Pulmonary artery endothelial cell (primary cell): ENCODE measurements at regions not wholly inside any gene's neighbourhood (a gene's known extent, or its start where the extent isn't known, plus 50 kb on each side); places are given as distances from the start of the nearest gene placed in this dataset.

Experiments
- DNase-seq: peaks from one replicate; pipeline ENCODE4 v3.0.0-alpha.2; 2011; ENCODE audit warnings: low read depth, low spot score

GRCh38 chr10:56646329-56647111 is 285.5 kb upstream of the ZWINT start:
- DNase-seq: no peak

GRCh38 chr10:56633876-56634452 is 272.9 kb upstream of the ZWINT start:
- DNase-seq: no peak

DNA sequence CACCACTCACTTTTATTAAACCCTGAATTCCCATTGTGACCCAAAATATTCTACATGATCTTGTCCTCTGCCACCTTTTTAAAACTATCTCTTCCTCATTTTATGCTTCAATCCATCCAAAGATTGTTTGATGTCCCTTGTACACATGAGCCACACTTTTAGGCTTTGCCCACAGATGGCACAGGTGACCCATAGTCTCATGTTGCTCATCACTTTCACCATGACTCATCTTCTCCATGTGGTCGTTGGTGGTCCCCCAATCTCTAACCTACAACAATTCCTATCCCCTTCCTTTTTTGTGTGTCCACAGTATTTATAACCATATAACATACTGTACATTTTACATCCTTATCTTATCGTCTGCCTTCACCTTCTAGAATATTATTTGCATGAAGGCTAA is 271.5 kb upstream of the ZWINT start:
- DNase-seq: no peak

DNA sequence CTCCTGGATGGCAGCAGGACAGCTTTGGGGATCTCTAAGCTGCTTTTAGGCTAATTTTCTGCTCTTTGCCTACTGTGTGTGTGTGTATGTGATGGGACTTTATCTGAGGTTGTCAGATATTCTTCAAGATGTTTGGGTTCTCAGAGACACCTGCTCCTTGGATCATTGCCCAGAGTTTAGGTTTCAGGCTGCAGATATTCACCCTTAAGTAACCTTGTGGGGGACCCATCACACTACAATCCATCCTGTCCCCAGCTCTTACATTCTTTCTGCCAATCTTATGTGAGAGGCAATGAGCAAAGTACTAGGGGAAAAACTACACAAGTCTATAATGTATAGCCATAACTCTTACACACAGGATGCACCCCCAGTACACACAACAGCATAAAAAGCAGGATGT is 263.0 kb upstream of the ZWINT start:
- no peak for DNase-seq

DNA sequence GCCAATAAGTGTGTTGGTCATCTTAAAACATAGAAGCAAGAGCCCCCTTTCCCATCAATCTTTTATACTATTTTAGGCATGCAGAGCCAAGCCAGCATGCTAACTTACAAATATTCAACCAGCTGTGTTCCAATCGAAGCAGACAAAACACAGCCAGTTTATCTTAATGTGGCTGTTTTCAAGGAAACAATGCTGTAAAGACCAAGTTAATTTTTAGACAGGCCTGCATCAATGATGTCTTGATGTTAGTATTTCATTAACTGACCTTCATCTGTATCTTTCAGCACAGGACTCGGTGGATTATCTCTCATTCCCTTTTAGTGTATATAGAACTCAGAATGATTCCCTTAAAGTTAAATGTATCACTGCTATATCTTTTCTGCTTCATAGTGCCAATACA is 262.0 kb upstream of the ZWINT start:
- no peak for DNase-seq

DNA sequence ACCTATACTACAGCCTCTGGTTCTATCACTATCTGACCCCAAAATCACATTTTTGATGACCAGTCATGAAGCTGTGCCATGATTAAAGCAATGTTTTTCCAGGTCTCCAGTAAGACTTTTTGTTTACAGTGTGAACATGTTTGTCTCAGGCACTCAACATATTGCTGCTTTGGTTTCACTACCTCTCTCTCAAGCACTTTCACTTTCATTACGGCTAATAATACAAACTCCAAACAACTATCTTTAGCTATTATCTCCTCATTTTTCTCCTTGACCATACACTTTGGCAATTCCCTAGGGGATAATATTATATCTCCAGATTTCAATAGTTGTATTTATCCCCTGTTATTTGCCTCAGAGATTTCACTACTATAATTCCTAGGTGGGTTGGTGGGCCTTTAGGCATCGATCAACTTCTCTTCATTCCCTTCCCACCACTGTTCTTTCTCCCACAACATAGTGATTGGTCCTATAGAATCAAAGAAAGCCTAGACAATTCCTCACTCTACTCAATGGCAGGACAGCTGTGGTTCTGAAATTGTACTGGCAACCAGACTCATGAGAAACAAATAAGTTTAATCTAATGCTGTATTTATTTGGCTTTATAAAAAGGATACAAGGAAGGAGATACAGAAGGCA is 261.4 kb upstream of the ZWINT start:
- no peak for DNase-seq

DNA sequence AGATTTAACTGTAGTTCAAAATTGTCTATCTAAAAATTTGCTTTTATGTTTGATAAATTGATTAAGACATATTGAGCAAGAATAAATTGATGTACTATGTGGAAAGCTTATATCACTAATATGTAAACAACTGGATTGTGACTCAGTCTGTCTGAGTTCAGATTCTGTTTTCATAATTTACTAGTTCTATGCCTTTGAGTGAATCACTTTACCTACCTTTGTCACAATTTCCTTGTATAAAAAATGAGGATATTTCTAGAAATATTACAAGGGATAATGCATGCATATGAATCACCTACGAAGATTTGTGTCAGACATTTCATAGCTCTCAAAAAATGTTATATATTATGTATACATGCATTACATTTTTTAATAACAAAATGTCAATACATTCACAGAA is 245.1 kb upstream of the ZWINT start:
- no peak for DNase-seq

DNA sequence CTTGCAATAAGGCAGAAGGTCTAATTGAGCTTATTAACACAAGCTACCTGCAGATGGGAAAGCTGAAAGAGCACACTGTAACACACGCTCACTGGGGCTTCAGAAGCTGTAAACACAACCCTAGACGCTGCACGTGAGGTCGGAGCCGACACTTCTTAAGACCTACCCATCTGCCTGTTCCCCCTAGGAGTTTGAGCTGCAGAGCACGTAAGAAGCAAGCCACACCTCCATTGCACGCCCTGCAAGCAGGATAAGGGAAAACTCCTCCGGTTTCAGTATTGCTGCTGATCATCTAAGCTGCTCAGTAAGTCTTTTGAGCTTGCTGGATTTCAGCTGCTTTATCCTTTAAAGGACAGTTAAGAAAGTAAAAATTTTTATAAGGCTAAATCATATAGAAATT is 244.0 kb upstream of the ZWINT start:
- DNase-seq: no peak

DNA sequence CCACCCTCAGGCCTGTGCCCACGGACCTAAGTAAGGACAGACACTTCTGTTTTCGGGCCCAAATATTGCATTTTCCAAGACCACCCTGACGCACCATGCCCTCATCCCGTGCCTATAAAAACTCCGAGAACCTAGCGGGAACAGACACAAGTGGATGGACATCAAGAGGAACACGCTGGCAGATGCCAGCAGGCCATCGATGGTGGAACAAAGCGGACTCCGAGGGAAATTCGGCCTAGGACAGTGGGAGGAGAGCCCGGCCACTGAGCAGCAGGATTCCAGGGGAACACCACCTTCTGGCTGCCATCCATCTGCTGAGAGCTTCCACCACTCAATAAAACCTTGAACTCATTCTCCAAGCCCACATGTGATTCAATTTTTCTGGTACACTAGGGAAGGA is 243.6 kb upstream of the ZWINT start:
- no peak for DNase-seq

GRCh38 chr10:56599201-56599600 is 238.1 kb upstream of the ZWINT start:
- no peak for DNase-seq

DNA sequence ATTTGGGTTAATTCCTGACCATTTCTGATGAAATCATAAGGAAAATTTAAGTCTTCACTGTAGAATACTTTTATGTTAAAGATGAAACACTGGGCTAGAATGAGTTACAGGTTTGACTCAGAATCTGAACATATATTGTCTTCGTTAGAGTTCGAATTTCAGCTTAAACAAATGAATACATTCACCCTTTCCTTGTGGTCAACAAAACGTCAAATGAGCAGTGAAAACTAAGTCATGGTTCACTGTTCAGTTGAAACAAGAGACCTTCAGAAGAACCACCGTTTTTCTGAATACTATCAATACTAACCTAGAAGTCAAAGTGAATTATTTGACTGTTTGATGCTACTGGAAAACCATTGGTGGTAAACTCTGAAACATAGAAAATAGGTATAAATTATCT is 235.2 kb upstream of the ZWINT start:
- DNase-seq: no peak

- DNase-seq: no peak
Observed at GRCh38 chr10:56593120-56593519, 232.1 kb upstream of the ZWINT start.

GRCh38 chr10:56586461-56586891 is 225.4 kb upstream of the ZWINT start:
- DNase-seq: no peak

GRCh38 chr10:56585447-56586171 is 224.6 kb upstream of the ZWINT start:
- no peak for DNase-seq

DNA sequence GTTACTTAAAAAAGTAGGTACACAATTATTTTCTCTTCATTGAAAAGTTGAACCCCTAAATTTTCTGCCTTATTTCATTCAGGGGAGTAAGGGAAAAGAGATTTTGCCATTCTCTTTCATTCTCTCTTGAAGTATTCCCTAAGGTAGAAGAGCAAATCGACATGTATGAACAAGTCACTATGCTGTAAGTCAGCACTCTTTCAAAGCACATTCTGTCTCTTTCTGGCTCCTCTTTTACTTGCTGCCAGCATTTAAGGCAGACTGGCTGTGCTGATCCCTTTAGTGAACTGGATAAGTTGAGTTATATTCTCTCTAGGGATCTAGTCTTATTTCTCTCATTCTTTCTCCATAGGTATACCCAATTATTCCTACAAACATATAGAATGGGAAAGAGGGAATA is 222.3 kb upstream of the ZWINT start:
- DNase-seq: no peak

DNA sequence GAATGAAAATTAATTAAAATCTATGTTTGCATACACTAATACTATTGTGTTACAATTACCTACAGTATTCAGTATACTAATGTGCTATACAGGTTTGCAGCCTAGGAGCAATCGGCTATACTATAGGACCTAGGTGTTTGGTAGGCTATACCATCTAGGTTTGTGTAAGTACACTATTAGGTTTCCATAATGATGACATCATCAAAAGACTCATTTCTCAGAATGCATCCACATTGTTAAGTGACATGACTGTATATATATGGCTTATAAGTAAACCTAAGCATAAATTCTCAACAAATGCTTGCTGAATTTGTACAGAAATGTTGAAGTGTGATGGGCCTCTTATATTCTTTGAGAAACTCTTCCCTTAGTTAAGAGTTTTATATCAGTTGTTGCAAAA is 206.5 kb upstream of the ZWINT start:
- DNase-seq: no peak

GRCh38 chr10:56561336-56561735 is 200.3 kb upstream of the ZWINT start:
- no peak for DNase-seq

GRCh38 chr10:56551037-56551436 is 190.0 kb upstream of the ZWINT start:
- no peak for DNase-seq

- DNase-seq: no peak
Observed at GRCh38 chr10:56547163-56547562, 186.1 kb upstream of the ZWINT start.

DNA sequence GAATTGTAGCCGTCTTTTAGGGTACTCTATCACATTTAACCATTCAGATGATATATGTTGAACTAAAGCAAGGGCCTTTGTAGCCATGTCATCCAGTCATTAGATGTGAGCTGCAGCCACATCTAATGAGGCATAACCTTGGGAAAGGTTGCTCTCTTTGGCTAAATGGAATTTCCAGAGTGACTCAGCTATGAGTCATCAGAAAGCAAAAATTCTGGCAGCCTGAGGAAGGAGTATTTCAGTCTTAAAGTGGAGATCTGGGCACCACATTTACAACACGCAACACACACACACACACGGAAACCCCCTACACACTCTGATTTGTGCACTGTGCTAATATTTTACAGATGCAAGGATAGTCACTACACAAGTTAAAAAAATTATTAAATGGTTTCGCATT is 176.9 kb upstream of the ZWINT start:
- no peak for DNase-seq

DNA sequence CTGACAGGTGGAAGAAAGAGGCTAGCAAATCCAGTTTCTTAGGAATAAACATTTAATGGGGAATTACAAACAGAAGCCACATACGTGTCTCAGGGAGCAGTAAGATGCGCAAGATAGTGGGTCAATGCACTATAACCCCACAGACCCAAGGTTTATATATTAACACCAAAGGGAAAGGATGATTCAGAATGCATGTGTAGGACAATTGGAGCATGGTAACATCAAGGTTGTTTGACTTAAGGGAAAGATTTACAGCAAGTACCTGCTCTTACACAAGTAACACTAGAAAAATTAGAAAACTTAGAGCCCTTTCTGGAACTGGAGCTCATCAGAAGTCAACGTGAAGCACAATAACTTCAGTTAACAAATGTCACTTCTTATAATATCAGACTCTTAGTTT is 161.1 kb upstream of the ZWINT start:
- DNase-seq: no peak

- no peak for DNase-seq
Observed at GRCh38 chr10:56508562-56508961, 147.5 kb upstream of the ZWINT start.
